SK-N-MC (cell line): ENCODE measurements at regions not wholly inside any gene's neighbourhood (a gene's known extent, or its start where the extent isn't known, plus 50 kb on each side); places are given as distances from the start of the nearest gene placed in this dataset.

Source experiments
- EZH2 ChIP-seq: fragments of 200-600 bp; sonication (generic); IDR thresholded peaks from one replicate; pipeline ENCODE4 v1.6.1; 2017; ENCODE audit warnings: antibody characterized with exemption
- POLR2AphosphoS5 ChIP-seq: IDR thresholded peaks from 2 replicates; pipeline ENCODE4 v1.6.1; 2012; ENCODE audit warnings: mild to moderate bottlenecking, low read depth, low read length, borderline replicate concordance

GRCh38 chr11:69904161-69904973, 85.2 kb upstream of the FGF3 start:
- TF ChIP-seq POLR2AphosphoS5 (no peak), EZH2 (no peak)
